IPS-11a (cell line): ENCODE measurements at regions not wholly inside any gene's neighbourhood (a gene's known extent, or its start where the extent isn't known, plus 50 kb on each side); places are given as distances from the start of the nearest gene placed in this dataset.

ENCODE experiments used
- H3K4me3 ChIP-seq: one replicate; pipeline ENCODE4 v1.5.1; 2013; ENCODE audit warnings: low read depth, low read length, control low read depth

- H3K4me3 ChIP-seq, result no peak overlapping the region
These were observed 235.9 kb upstream of the CDH6 start for GRCh38 chr5:30957591-30957990.

GRCh38 chr5:30956251-30956650 is 237.2 kb upstream of the CDH6 start:
- no peak overlapping the region for H3K4me3 ChIP-seq

- no peak overlapping the region for H3K4me3 ChIP-seq
These were observed 256.4 kb upstream of the CDH6 start for GRCh38 chr5:30937070-30937469.

GRCh38 chr5:30933599-30933998 is 259.9 kb upstream of the CDH6 start:
- H3K4me3 ChIP-seq, result no peak overlapping the region

GRCh38 chr5:30932273-30933017 is 261.0 kb upstream of the CDH6 start:
- no peak overlapping the region for H3K4me3 ChIP-seq

GRCh38 chr5:30930736-30931135 is 262.8 kb upstream of the CDH6 start:
- H3K4me3 ChIP-seq, result no peak overlapping the region

- H3K4me3 ChIP-seq, result no peak overlapping the region
These were observed 264.5 kb upstream of the CDH6 start for GRCh38 chr5:30928956-30929355.

- no peak overlapping the region for H3K4me3 ChIP-seq
These were observed 267.3 kb upstream of the CDH6 start for GRCh38 chr5:30926218-30926617.

- H3K4me3 ChIP-seq, result no peak overlapping the region
These were observed 272.1 kb upstream of the CDH6 start for GRCh38 chr5:30921388-30921787.

GRCh38 chr5:30918171-30918570 is 275.3 kb upstream of the CDH6 start:
- H3K4me3 ChIP-seq, result no peak overlapping the region

- H3K4me3 ChIP-seq, result no peak overlapping the region
These were observed 285.1 kb upstream of the CDH6 start for GRCh38 chr5:30908356-30908755.

- no peak overlapping the region for H3K4me3 ChIP-seq
These were observed 293.1 kb upstream of the CDH6 start for GRCh38 chr5:30900367-30900766.

- no peak overlapping the region for H3K4me3 ChIP-seq
These were observed 298.7 kb upstream of the CDH6 start for GRCh38 chr5:30894811-30895210.

- no peak overlapping the region for H3K4me3 ChIP-seq
These were observed 301.8 kb upstream of the CDH6 start for GRCh38 chr5:30891660-30892059.

- no peak overlapping the region for H3K4me3 ChIP-seq
These were observed 303.1 kb upstream of the CDH6 start for GRCh38 chr5:30890377-30890776.

GRCh38 chr5:30880514-30880913 is 313.0 kb upstream of the CDH6 start:
- H3K4me3 ChIP-seq, result no peak overlapping the region

GRCh38 chr5:30879887-30880286 is 313.6 kb upstream of the CDH6 start:
- no peak overlapping the region for H3K4me3 ChIP-seq

- no peak overlapping the region for H3K4me3 ChIP-seq
These were observed 314.7 kb upstream of the CDH6 start for GRCh38 chr5:30878746-30879145.

GRCh38 chr5:30878296-30878695 is 315.2 kb upstream of the CDH6 start:
- no peak overlapping the region for H3K4me3 ChIP-seq

- H3K4me3 ChIP-seq, result no peak overlapping the region
These were observed 319.0 kb upstream of the CDH6 start for GRCh38 chr5:30874241-30875034.

- H3K4me3 ChIP-seq, result no peak overlapping the region
These were observed 322.3 kb upstream of the CDH6 start for GRCh38 chr5:30871196-30871595.

GRCh38 chr5:30867711-30868110 is 325.8 kb upstream of the CDH6 start:
- no peak overlapping the region for H3K4me3 ChIP-seq
